Neural progenitor cell (in vitro differentiated cells): ENCODE measurements at regions not wholly inside any gene's neighbourhood (a gene's known extent, or its start where the extent isn't known, plus 50 kb on each side); places are given as distances from the start of the nearest gene placed in this dataset.
A peak's percentile ranks its signal among the peaks of the same experiment; 100 is the strongest.

Experiments
- DNase-seq: peaks from one replicate; pipeline ENCODE4 v3.0.0-alpha.2; 2016; ENCODE audit warnings: low spot score
- H2AFZ ChIP-seq: fragments of 200-600 bp; sonication (generic); replicated peaks from 2 replicates; pipeline ENCODE4 v1.6.1; 2016; ENCODE audit warnings: antibody characterized with exemption
- H3F3A ChIP-seq: fragments of 200-600 bp; sonication (generic); 2 replicates; pipeline ENCODE4 v1.6.1; 2016; ENCODE audit warnings: antibody characterized with exemption, low read depth
- H3K27ac ChIP-seq: fragments of 200-600 bp; sonication (generic); 2 replicates; pipeline ENCODE4 v1.5.1; 2016; ENCODE audit warnings: mild to moderate bottlenecking
- H3K27me3 ChIP-seq: fragments of 200-600 bp; sonication (generic); 2 replicates; pipeline ENCODE4 v1.6.1; 2016; ENCODE audit warnings: mild to moderate bottlenecking, moderate library complexity
- H3K36me3 ChIP-seq: fragments of 200-600 bp; sonication (generic); 2 replicates; pipeline ENCODE4 v1.5.1; 2016
- H3K4me1 ChIP-seq: fragments of 200-600 bp; sonication (generic); 2 replicates; pipeline ENCODE4 v1.6.1; 2016; ENCODE audit warnings: mixed run types
- H3K4me2 ChIP-seq: fragments of 200-600 bp; sonication (generic); 2 replicates; pipeline ENCODE4 v1.6.1; 2016
- H3K4me3 ChIP-seq: fragments of 200-600 bp; sonication (generic); 2 replicates; pipeline ENCODE4 v1.5.1; 2016
- H3K79me2 ChIP-seq: fragments of 200-600 bp; sonication (generic); 2 replicates; pipeline ENCODE4 v1.6.1; 2016; ENCODE audit warnings: low read depth
- H3K9ac ChIP-seq: fragments of 200-600 bp; sonication (generic); 2 replicates; pipeline ENCODE4 v1.6.1; 2016
- H3K9me3 ChIP-seq: fragments of 200-600 bp; sonication (generic); 2 replicates; pipeline ENCODE4 v1.5.1; 2016; ENCODE audit warnings: low read depth
- H4K20me1 ChIP-seq: fragments of 200-600 bp; sonication (generic); 2 replicates; pipeline ENCODE4 v1.6.1; 2016; ENCODE audit warnings: low read depth
- H3K27ac Mint-ChIP-seq: 3 replicates; pipeline ENCODE4 v1.8.0; 2021; ENCODE audit warnings: mixed read lengths
- H3K27me3 Mint-ChIP-seq: 2 replicates; pipeline ENCODE4 v1.8.0; 2022; ENCODE audit warnings: low read depth, mild to moderate bottlenecking, inconsistent platforms, moderate library complexity, mixed read lengths; ENCODE audit not compliant: insufficient read depth
- H3K36me3 Mint-ChIP-seq: 3 replicates; pipeline ENCODE4 v1.8.0; 2021; ENCODE audit warnings: mixed read lengths
- H3K4me1 Mint-ChIP-seq: 3 replicates; pipeline ENCODE4 v1.8.0; 2021; ENCODE audit warnings: mixed read lengths
- H3K4me3 Mint-ChIP-seq: 3 replicates; pipeline ENCODE4 v1.8.0; 2021; ENCODE audit warnings: mild to moderate bottlenecking, moderate library complexity, mixed read lengths
- H3K9me3 Mint-ChIP-seq: 3 replicates; pipeline ENCODE4 v1.8.0; 2020; ENCODE audit warnings: mixed read lengths
- EZH2 ChIP-seq: fragments of 200-600 bp; sonication (generic); IDR thresholded peaks from 2 replicates; pipeline ENCODE4 v1.6.1; 2017; ENCODE audit warnings: antibody characterized with exemption, mild to moderate bottlenecking, moderate library complexity
- EZH2phosphoT487 ChIP-seq: fragments of 200-600 bp; sonication (generic); IDR thresholded peaks from 2 replicates; pipeline ENCODE4 v1.6.1; 2017; ENCODE audit warnings: antibody characterized with exemption
- TF ChIP-seq, protein P1 (sequence below): fragments of 200-600 bp; sonication (generic); IDR thresholded peaks from 2 replicates; pipeline ENCODE4 v1.5.1; 2017; ENCODE audit warnings: antibody characterized with exemption, mild to moderate bottlenecking

DNA sequence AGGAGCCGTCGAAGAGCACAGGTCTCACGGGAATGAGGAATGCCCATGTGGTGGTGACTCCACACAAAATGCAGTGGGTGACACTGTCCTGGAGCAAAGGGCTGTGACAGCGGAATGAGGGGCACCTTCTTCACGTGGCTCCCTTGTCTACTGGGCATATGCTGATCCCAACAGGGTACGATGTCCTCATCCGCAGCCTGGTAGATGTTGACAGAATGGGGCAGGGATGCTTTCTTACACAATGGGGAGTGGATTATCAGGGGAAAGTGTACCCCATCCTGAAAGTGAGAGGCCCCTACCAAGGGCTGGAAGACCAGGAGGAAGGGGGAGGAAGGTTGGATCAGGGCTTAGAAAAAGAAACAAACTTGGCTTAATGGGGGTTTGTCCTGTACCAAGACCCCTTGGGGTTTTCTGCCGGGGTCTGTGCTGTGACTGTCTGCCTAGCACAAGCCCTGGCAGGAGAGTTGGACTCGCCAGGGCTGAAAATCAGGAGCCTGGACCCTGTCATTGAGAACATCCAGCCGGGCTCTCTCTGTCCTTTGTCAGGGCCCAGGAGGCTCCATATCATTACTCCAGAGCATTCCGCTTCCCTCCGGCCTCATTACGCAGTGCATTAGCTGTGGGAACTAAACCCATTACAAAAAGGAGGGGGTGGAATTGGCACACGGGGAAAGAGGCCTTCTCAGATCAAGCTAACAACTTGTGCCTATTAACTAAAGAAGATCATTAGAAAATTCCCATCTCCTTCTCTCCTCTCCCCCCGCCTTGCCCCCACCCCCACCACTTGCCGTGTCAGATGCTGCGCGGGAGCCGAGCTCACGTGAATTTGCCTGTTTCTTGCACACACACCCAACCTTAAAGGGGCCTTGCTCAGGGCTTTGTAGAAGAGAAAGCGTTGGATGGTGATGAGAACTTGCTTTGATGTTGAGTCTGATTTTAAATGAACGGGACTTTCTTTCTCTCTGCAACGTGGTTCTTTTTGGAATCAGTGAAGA is 171.8 kb upstream of the PARP11 start:
- H3K27ac ChIP-seq = no peak overlapping the region
- H3K9me3 ChIP-seq = no peaks in the 10 kb centered on the region
- Mint-ChIP-seq H3K36me3 (peaks cover 4% of the 10 kb centered on the region), H3K27ac (peak overlapping the region; percentile 86), H3K4me3 (no peak overlapping the region), H3K9me3 (peaks cover 14% of the 10 kb centered on the region), H3K27me3 (peaks cover 2% of the 10 kb centered on the region), H3K4me1 (peaks cover 40% of the 10 kb centered on the region)
- no peaks in the 10 kb centered on the region for H3K79me2 ChIP-seq
- H2AFZ ChIP-seq = no peak overlapping the region
- H3F3A ChIP-seq = peaks cover 10% of the 10 kb centered on the region
- no peaks in the 10 kb centered on the region for H3K27me3 ChIP-seq
- no peak for TF ChIP-seq EZH2phosphoT487
- no peak overlapping the region for H3K4me3 ChIP-seq
- peaks cover 39% of the 10 kb centered on the region for H3K4me1 ChIP-seq
- no peaks in the 10 kb centered on the region for H3K36me3 ChIP-seq
- DNase-seq = peak; percentile 39
- no peaks in the 10 kb centered on the region for H4K20me1 ChIP-seq
- H3K9ac ChIP-seq = no peak overlapping the region
- no peak overlapping the region for H3K4me2 ChIP-seq

DNA sequence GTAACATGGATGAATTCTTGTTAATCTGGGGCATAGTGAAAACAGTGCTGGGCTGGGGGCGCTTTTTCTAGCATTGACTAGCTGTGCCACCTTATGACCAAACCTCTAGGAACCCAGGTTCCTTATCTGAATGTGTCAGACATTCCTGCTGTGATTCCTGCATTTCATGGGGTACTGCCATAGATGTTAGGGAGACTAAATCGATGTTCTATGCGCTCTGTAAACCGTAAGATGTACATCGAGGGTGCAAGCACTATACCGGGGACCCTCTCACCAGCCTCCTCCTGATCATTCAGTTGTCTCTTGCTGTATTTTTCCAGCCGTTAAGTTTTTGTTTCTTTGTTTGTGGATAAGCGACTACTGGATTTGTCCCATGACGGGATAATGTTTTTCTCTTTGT is 170.9 kb upstream of the PARP11 start:
- H3K27ac ChIP-seq = no peak overlapping the region
- no peak overlapping the region for H3K4me2 ChIP-seq
- no peak overlapping the region for H2AFZ ChIP-seq
- H3K9ac ChIP-seq = no peak overlapping the region
- peaks cover 10% of the 10 kb centered on the region for H3F3A ChIP-seq
- peaks cover 39% of the 10 kb centered on the region for H3K4me1 ChIP-seq
- no peaks in the 10 kb centered on the region for H3K79me2 ChIP-seq
- no peak overlapping the region for H3K4me3 Mint-ChIP-seq
- DNase-seq = no peak
- peaks cover 43% of the 10 kb centered on the region for H3K4me1 Mint-ChIP-seq
- peaks cover 4% of the 10 kb centered on the region for H3K36me3 Mint-ChIP-seq
- H3K4me3 ChIP-seq = no peak overlapping the region
- H3K9me3 ChIP-seq = no peaks in the 10 kb centered on the region
- H3K27me3 Mint-ChIP-seq = peaks cover 2% of the 10 kb centered on the region
- no peak overlapping the region for H3K27ac Mint-ChIP-seq
- H3K36me3 ChIP-seq = no peaks in the 10 kb centered on the region
- H3K27me3 ChIP-seq = no peaks in the 10 kb centered on the region
- TF ChIP-seq EZH2 (no peak), EZH2phosphoT487 (no peak)
- TF ChIP-seq, protein P1, sequence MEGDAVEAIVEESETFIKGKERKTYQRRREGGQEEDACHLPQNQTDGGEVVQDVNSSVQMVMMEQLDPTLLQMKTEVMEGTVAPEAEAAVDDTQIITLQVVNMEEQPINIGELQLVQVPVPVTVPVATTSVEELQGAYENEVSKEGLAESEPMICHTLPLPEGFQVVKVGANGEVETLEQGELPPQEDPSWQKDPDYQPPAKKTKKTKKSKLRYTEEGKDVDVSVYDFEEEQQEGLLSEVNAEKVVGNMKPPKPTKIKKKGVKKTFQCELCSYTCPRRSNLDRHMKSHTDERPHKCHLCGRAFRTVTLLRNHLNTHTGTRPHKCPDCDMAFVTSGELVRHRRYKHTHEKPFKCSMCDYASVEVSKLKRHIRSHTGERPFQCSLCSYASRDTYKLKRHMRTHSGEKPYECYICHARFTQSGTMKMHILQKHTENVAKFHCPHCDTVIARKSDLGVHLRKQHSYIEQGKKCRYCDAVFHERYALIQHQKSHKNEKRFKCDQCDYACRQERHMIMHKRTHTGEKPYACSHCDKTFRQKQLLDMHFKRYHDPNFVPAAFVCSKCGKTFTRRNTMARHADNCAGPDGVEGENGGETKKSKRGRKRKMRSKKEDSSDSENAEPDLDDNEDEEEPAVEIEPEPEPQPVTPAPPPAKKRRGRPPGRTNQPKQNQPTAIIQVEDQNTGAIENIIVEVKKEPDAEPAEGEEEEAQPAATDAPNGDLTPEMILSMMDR = no peak
- peaks cover 14% of the 10 kb centered on the region for H3K9me3 Mint-ChIP-seq
- no peaks in the 10 kb centered on the region for H4K20me1 ChIP-seq

DNA sequence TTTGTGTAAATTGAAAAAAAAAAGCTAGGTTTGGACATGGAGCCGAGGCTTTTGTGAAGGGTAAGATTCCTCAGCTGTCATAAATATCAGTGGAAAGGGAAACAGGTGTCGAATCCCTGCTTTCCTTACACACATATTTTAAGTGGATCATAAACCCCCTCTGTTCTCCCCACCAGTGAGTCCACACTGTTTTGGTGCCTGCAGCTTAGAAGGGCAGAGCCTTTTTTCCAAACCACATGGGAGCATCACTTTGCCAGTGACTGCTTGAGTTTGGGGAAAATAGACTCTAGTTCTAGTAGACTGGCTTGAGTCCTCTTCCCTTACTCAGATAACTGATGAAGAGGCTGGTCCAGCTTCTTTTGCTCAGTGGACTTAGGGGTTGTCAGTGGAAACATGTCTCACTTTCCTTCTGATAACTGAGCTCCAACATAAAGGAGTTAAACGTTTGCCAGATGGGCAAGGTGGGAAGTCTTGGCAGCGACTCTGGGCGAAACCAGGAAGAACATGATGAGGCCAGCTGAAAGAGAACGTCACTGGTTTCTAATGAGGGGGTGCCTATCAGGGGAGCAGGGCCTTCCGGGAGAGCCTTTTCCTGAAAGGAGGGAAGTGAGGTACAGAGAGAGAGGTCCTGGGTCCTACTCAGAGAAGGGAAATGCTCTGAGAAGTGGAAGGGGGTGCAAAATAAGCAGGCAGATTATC is 168.1 kb upstream of the PARP11 start:
- peaks cover 5% of the 10 kb centered on the region for H3K27me3 Mint-ChIP-seq
- no peak overlapping the region for H3K27ac Mint-ChIP-seq
- H3K27me3 ChIP-seq = no peaks in the 10 kb centered on the region
- H3K4me1 Mint-ChIP-seq = peaks cover 36% of the 10 kb centered on the region
- H3K4me2 ChIP-seq = no peak overlapping the region
- no peaks in the 10 kb centered on the region for H4K20me1 ChIP-seq
- no peak overlapping the region for H3K27ac ChIP-seq
- H3K9ac ChIP-seq = no peak overlapping the region
- no peaks in the 10 kb centered on the region for H3K36me3 ChIP-seq
- TF ChIP-seq, protein P1 = no peak
- no peak for TF ChIP-seq EZH2
- TF ChIP-seq EZH2phosphoT487 = no peak
- H3F3A ChIP-seq = peaks cover 5% of the 10 kb centered on the region
- no peak for DNase-seq
- peaks cover 6% of the 10 kb centered on the region for H3K36me3 Mint-ChIP-seq
- H3K4me1 ChIP-seq = peaks cover 13% of the 10 kb centered on the region
- no peaks in the 10 kb centered on the region for H3K79me2 ChIP-seq
- H3K9me3 Mint-ChIP-seq = peaks cover 15% of the 10 kb centered on the region
- no peak overlapping the region for H3K4me3 Mint-ChIP-seq
- no peak overlapping the region for H3K4me3 ChIP-seq
- no peaks in the 10 kb centered on the region for H3K9me3 ChIP-seq
- no peak overlapping the region for H2AFZ ChIP-seq
